Kidney epithelial cell (primary cell): ENCODE measurements at regions not wholly inside any gene's neighbourhood (a gene's known extent, or its start where the extent isn't known, plus 50 kb on each side); places are given as distances from the start of the nearest gene placed in this dataset.

ENCODE experiments used
- DNase-seq: peaks from one replicate; pipeline ENCODE4 v3.0.0-alpha.2; 2010; ENCODE audit warnings: low read depth
- H3K27me3 ChIP-seq: 2 replicates; pipeline ENCODE4 v1.6.0; 2011; ENCODE audit warnings: low read length; ENCODE audit not compliant: control insufficient read depth, insufficient read depth
- H3K36me3 ChIP-seq: 2 replicates; pipeline ENCODE4 v1.5.1; 2011; ENCODE audit warnings: low read length; ENCODE audit not compliant: control insufficient read depth, insufficient read depth
- H3K4me3 ChIP-seq: 2 replicates; pipeline ENCODE4 v1.5.1; 2011; ENCODE audit warnings: low read depth, mild to moderate bottlenecking, control low read depth, low read length
- TF ChIP-seq, protein P1 (sequence below): IDR thresholded peaks from 2 replicates; pipeline ENCODE4 v1.5.1; 2011; ENCODE audit warnings: mild to moderate bottlenecking, moderate library complexity, low read length, control low read depth, inconsistent platforms; ENCODE audit not compliant: insufficient read depth, poor library complexity, severe bottlenecking

DNA sequence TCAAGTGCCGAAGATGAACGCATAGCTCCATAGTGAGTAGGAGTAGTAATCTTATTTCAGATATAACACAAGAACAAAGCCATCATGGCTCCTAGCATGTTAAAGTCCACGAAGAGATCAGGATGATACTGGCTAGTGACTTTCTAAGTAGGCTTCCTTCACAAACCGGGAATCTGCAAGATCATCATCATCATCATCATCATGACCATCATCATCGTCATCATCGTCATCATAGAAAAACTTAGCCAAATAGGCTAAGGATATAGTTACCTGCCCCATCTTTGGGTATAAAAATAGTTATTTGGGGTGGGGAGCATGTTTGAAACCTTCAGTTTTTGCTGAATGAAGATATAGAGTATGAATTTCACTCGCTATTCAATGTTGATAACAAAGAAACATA is 57.9 kb downstream of the PYDC2 start:
- TF ChIP-seq, protein P1, sequence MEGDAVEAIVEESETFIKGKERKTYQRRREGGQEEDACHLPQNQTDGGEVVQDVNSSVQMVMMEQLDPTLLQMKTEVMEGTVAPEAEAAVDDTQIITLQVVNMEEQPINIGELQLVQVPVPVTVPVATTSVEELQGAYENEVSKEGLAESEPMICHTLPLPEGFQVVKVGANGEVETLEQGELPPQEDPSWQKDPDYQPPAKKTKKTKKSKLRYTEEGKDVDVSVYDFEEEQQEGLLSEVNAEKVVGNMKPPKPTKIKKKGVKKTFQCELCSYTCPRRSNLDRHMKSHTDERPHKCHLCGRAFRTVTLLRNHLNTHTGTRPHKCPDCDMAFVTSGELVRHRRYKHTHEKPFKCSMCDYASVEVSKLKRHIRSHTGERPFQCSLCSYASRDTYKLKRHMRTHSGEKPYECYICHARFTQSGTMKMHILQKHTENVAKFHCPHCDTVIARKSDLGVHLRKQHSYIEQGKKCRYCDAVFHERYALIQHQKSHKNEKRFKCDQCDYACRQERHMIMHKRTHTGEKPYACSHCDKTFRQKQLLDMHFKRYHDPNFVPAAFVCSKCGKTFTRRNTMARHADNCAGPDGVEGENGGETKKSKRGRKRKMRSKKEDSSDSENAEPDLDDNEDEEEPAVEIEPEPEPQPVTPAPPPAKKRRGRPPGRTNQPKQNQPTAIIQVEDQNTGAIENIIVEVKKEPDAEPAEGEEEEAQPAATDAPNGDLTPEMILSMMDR = no peak
- H3K4me3 ChIP-seq = no peak overlapping the region
- DNase-seq = no peak
- H3K27me3 ChIP-seq = no peaks in the 10 kb centered on the region
- H3K36me3 ChIP-seq = no peaks in the 10 kb centered on the region

GRCh38 chr3:191521055-191521454 is 60.1 kb downstream of the PYDC2 start:
- H3K36me3 ChIP-seq = no peaks in the 10 kb centered on the region
- DNase-seq = no peak
- TF ChIP-seq, protein P1 = no peak
- H3K27me3 ChIP-seq = no peaks in the 10 kb centered on the region
- no peak overlapping the region for H3K4me3 ChIP-seq

DNA sequence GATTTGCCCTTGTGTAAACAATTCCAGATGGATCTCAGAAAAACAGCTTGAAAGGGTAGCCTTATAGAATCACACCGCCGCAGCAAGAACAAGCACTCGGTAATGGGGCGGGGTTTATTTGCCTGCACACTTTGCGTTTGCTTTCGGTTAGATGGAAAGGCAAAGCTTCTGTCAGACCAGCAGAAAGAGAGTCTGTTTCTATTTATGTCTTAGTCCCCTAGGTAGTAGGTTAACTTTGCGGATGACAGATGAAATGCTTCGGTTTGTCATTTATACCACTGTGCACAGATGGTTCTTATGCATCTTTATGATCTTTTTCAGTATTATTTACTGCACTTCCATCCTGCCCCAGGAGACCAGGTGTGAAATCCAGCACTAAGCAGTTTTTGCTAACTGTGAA is 62.2 kb downstream of the PYDC2 start:
- no peak for DNase-seq
- H3K27me3 ChIP-seq = no peaks in the 10 kb centered on the region
- no peak overlapping the region for H3K4me3 ChIP-seq
- H3K36me3 ChIP-seq = no peaks in the 10 kb centered on the region
- TF ChIP-seq, protein P1 = no peak

GRCh38 chr3:191528589-191528988 is 67.6 kb downstream of the PYDC2 start:
- H3K27me3 ChIP-seq = no peaks in the 10 kb centered on the region
- no peak overlapping the region for H3K4me3 ChIP-seq
- TF ChIP-seq, protein P1 = no peak
- no peak for DNase-seq
- H3K36me3 ChIP-seq = no peaks in the 10 kb centered on the region

GRCh38 chr3:191529992-191530391 is 69.0 kb downstream of the PYDC2 start:
- DNase-seq = no peak
- Histone ChIP-seq H3K27me3 (no peaks in the 10 kb centered on the region), H3K36me3 (no peaks in the 10 kb centered on the region), H3K4me3 (no peak overlapping the region)
- TF ChIP-seq, protein P1 = no peak

GRCh38 chr3:191531434-191531972 is 70.5 kb downstream of the PYDC2 start:
- TF ChIP-seq, protein P1 = no peak
- no peaks in the 10 kb centered on the region for H3K27me3 ChIP-seq
- no peak for DNase-seq
- no peaks in the 10 kb centered on the region for H3K36me3 ChIP-seq
- no peak overlapping the region for H3K4me3 ChIP-seq
